Mesodermal cell (in vitro differentiated cells): ENCODE measurements at regions not wholly inside any gene's neighbourhood (a gene's known extent, or its start where the extent isn't known, plus 50 kb on each side); places are given as distances from the start of the nearest gene placed in this dataset.

ENCODE experiments used
- H3K27ac ChIP-seq: 2 replicates; pipeline ENCODE4 v1.7.0; 2013; ENCODE audit warnings: mild to moderate bottlenecking, low read depth, low read length, moderate library complexity; ENCODE audit not compliant: severe bottlenecking
- H3K36me3 ChIP-seq: 2 replicates; pipeline ENCODE4 v1.7.1; 2013; ENCODE audit warnings: mild to moderate bottlenecking, low read length, moderate library complexity; ENCODE audit not compliant: control insufficient read depth, insufficient read depth
- H3K4me1 ChIP-seq: one replicate; pipeline ENCODE4 v1.7.1; 2013; ENCODE audit warnings: mild to moderate bottlenecking, low read length; ENCODE audit not compliant: insufficient read depth, control insufficient read depth, poor library complexity, severe bottlenecking
- H3K4me3 ChIP-seq: 2 replicates; pipeline ENCODE4 v1.7.0; 2013; ENCODE audit warnings: low read length, control low read depth, mild to moderate bottlenecking; ENCODE audit not compliant: insufficient read depth, poor library complexity, severe bottlenecking; ENCODE audit errors: extremely low read depth
- H3K9me3 ChIP-seq: 2 replicates; pipeline ENCODE4 v1.7.1; 2013; ENCODE audit warnings: mild to moderate bottlenecking, low read length, moderate library complexity; ENCODE audit not compliant: control insufficient read depth
- WGBS, 2 experiments: methylation state at CpG; one replicate each; pipeline ENCODE4 v1.1.5; 2013; ENCODE audit warnings: missing lambda C conversion rate in 2 of 2; ENCODE audit not compliant: insufficient coverage in 2 of 2; 5-methylcytosine and 5-hydroxymethylcytosine counted together

DNA sequence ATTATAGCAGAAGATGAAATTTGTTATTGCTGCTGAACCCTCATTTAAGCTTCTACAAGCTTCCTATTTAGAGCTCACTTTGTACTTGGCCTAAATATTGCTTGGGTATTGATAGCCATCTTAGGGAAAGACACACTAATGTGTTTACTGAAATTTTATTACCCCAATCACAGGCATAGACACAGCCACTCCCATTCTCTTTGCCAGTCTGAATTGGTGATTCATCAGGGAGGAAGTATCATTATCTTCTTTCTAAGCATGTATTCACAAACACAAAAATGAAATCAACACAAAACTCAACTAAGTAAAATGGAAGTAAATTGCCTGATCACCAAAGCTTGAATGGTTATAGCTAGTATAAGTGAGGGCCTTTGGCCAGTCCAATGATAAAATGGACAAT, 666.3 kb downstream of the TSN start:
- Histone ChIP-seq H3K4me3 (no peak overlapping the region), H3K9me3 (no peaks in the 10 kb centered on the region), H3K36me3 (no peaks in the 10 kb centered on the region), H3K4me1 (no peaks in the 10 kb centered on the region), H3K27ac (no peak overlapping the region)

DNA sequence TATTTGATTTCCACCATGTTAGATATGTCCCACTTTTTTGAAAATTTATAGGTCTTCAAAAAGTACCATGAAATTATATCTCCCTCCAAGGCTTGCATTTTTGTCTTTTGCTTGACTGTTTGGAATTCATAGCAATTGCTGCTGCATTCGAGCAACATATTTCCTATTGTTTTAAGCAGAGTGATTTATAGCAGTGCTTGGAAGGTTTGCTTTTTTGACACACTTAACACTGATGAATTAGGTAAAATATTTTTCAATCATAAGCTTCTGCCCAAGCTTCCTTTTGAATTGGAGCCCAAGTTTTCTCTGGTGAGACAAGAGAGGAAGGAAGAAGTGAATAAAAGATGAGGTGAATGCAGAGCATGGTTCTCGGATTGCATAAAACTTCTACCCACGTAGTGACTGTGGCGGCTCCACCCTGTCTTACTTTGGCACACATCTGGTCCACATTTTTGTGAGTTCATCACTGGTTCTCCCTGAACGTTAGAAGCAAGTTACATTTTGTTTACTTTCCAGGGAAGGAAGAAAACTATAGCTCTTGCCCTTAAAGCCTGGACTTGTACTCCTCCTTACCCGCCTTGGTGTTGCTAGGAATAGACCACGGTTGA, 667.0 kb downstream of the TSN start:
- H3K4me3 ChIP-seq = no peak overlapping the region
- no peaks in the 10 kb centered on the region for H3K9me3 ChIP-seq
- H3K4me1 ChIP-seq = no peaks in the 10 kb centered on the region
- no peaks in the 10 kb centered on the region for H3K36me3 ChIP-seq
- H3K27ac ChIP-seq = no peak overlapping the region
- 90 to 100% methylated on average over 3 to 4 of the region's 7 CpGs for WGBS, 2 experiments

DNA sequence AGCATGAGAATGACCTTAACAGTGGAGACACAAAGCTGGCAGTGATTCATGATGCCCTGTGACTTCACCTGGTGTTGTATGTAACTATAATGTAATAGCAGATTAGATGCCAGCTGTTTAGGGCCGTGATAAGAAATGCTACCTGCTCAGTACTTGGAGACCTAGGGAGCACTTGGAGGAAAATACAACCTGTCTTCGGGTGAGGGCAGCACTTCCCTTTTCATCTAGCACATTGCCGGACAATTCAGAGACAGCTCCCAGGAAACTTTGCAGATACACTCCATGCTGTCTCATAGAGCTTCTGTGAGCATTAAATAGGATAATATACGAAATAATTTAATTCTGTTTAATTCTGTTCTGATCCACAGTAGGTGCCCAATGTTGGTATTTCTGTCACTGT, 668.5 kb downstream of the TSN start:
- H3K27ac ChIP-seq = no peak overlapping the region

DNA sequence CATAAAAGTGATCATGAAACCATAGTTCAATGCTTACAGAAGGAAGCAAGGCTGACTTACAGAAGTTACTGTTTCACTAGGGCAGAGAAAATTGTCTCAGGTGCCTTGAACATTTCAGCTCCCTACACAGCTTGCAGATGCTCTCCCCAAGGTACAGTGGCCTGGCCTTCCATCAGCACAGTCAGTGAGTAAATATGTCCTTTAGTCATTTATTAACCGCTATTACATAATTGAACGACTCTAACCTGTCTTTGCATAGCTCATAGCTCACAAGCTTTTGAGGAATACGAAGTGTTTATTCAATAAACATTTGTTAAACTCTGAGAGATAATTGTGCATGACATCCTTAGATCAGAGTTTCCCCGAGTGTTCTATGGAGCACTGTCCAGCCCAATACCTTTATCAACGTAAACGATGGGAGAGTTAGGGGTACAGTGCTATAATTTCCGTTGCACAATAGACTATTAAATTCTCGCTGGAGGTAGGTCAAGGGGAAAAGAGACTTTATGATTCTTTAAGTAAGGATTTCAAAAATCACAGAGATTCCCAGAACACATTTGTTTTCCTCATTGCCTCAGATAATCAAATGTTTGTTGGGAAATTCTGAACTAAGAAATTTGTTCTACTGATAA, 677.8 kb downstream of the TSN start:
- 80 to 93% methylated on average over 1 to 5 of the region's 8 CpGs for WGBS, 2 experiments
- Histone ChIP-seq H3K4me1 (no peaks in the 10 kb centered on the region), H3K36me3 (no peaks in the 10 kb centered on the region), H3K4me3 (no peak overlapping the region), H3K9me3 (no peaks in the 10 kb centered on the region), H3K27ac (no peak overlapping the region)

More for the DNA sequence above, 668.5 kb downstream of the TSN start:
- no peaks in the 10 kb centered on the region for H3K4me1 ChIP-seq
- no peaks in the 10 kb centered on the region for H3K36me3 ChIP-seq
- no peak overlapping the region for H3K4me3 ChIP-seq
- H3K9me3 ChIP-seq = no peaks in the 10 kb centered on the region
- 54 to 65% methylated on average over 3 of the region's 4 CpGs for WGBS, 2 experiments

DNA sequence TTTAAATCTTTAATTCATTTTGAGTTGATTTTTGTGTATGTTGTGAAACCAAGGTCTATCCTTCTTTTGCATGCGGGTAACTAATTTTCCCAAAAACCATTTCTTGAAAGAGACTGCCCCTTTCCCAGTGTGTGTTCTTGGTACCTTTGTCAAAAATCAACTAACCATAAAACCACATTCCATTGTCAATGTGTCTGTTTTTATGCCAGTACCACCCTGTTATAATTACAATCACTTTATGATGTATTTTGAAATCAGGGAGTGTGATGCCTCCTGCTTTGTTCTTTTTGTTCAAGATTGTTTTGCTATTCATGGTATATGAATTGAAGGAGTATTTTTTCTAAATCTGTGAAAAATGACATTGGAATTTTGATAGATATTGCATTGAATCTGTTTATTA, 689.6 kb downstream of the TSN start:
- H3K36me3 ChIP-seq = no peaks in the 10 kb centered on the region
- H3K4me3 ChIP-seq = no peak overlapping the region
- H3K9me3 ChIP-seq = no peaks in the 10 kb centered on the region
- no peak overlapping the region for H3K27ac ChIP-seq
- no CpG with 5 or more reads among the region's 1 CpG for WGBS, 2 experiments
- H3K4me1 ChIP-seq = no peaks in the 10 kb centered on the region

DNA sequence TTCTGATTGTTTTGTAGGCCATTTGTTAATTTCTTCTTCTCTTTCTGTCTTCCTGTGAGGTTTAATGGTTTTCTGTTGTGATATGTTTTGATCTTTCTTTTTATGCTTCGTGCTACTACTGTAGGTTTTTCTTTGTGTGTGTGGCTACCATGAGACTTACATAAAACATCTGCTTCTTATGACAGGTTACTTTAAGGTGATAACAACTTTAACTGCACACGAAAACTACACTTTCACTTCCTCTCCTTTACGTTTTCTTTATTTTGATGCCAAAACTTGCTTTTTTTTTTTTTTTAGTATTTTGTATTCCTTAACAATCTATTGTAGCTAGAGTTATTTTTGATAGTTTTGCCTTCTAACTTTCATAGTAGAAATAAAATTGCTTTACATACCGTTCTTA, 691.3 kb downstream of the TSN start:
- Histone ChIP-seq H3K27ac (no peak overlapping the region), H3K36me3 (no peaks in the 10 kb centered on the region), H3K4me1 (no peaks in the 10 kb centered on the region), H3K4me3 (no peak overlapping the region), H3K9me3 (no peaks in the 10 kb centered on the region)
- no CpG with 5 or more reads among the region's 4 CpGs for WGBS, 2 experiments

DNA sequence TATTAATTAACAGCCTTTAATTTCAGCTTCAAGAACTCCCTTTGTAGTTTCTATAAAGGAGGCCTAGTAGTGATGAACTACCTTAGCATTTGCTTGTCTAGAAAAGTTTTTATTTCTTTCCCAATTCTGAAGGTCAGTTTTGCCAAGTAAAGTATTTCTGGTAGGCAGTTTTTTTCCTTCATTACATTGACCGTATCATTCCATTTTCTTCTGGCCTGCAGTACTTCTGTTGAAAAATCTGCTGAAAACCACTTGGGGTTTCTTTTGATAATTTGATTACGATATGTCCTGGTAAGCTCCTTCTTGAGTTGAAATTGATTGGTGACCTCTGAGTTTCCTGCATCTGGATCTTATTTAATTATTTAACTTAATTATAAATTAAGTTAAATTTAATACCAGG, 691.8 kb downstream of the TSN start:
- Histone ChIP-seq H3K9me3 (no peaks in the 10 kb centered on the region), H3K4me1 (no peaks in the 10 kb centered on the region), H3K36me3 (no peaks in the 10 kb centered on the region), H3K27ac (no peak overlapping the region), H3K4me3 (no peak overlapping the region)
- 100% methylated on average over 1 of the region's 2 CpGs; no CpG with 5 or more reads in 1 of the 2 experiments for WGBS, 2 experiments

DNA sequence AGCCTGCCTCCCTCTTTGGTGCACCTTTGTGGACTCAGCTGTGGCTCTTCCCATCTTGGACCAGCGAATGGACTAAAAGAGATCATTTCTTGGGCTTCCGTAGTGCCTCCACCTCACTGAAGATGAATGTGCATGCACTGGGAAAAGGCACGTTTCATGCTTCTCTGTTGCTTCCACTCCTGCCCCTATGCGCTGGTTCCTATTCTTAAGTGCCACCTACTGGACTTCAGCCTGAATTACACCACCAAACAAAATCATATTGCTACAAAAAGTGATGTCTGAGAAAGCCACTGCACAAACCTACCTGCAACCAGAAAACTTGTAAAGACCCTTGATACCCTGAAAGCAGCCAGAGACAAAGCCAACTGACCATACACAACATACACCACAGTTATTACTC, 695.6 kb downstream of the TSN start:
- WGBS, 2 experiments = 67 to 68% methylated on average over 4 of the region's 4 CpGs
- Histone ChIP-seq H3K27ac (no peak overlapping the region), H3K4me3 (no peak overlapping the region), H3K4me1 (no peaks in the 10 kb centered on the region), H3K36me3 (no peaks in the 10 kb centered on the region), H3K9me3 (no peaks in the 10 kb centered on the region)

DNA sequence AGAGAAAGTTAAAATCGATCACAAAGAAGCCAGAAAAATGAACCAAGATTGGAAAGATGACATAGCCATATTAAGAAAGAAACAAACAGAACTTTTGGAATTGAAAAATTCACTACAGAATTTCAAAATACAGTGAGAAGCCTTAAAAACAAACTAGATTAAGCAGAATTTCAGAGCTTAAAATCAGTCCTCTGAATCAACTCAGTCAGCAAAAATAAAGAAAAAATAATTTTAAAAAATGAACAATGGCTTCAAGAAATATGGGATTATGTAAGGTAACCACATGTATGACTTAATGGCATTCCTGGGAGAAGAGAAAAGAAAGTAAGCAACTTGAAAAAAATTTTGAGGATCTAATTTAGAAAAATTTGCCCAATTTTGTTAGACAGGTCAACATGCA, 696.2 kb downstream of the TSN start:
- WGBS, 2 experiments = 80% methylated on average over 1 of the region's 1 CpG; no CpG with 5 or more reads in 1 of the 2 experiments
- H3K4me3 ChIP-seq = no peak overlapping the region
- H3K36me3 ChIP-seq = no peaks in the 10 kb centered on the region
- no peak overlapping the region for H3K27ac ChIP-seq
- H3K9me3 ChIP-seq = no peaks in the 10 kb centered on the region
- H3K4me1 ChIP-seq = no peaks in the 10 kb centered on the region

DNA sequence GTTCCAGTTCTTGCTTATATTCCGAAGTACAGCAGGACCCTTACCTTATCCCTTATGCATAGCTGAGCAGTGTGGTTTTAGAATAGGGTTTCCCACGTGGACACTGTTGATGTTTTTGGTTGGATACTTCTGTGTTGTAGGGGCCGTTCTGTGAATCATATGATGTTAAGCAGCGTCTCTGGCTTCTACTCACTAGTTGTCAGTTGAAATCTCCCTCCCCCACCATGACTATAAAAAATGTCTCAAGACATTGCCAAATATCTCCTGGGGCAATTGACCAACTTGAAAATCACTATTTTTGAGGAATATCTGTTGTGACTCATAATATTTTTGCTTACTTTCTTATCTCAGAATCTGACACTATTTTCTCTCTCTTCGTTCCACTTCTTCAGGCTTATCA, 713.7 kb downstream of the TSN start:
- H3K4me1 ChIP-seq = no peaks in the 10 kb centered on the region
- H3K27ac ChIP-seq = no peak overlapping the region
- H3K9me3 ChIP-seq = no peaks in the 10 kb centered on the region
- H3K4me3 ChIP-seq = no peak overlapping the region
- WGBS, 2 experiments = 100% methylated on average over 1 of the region's 5 CpGs
- no peaks in the 10 kb centered on the region for H3K36me3 ChIP-seq

DNA sequence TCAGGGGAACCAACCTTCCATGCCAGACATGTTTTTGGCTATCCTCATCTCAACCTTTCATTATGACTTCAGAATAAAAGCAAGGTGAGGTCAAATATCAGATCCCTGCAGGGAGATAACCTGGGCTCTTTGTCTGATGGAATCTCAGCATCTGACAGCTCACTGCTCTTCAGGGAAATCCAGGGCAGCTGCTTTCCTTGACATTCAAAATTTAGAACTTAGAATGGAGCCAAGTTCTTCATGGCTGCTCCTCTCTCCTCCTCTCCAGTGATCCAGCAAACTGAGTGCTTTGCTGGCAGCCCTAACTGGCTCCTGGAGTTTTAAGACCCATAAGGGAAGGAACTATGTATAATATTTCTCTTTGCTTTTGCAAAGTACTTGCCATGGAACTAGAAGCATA, 716.3 kb downstream of the TSN start:
- Histone ChIP-seq H3K27ac (no peak overlapping the region), H3K36me3 (no peaks in the 10 kb centered on the region), H3K4me3 (no peak overlapping the region), H3K4me1 (no peaks in the 10 kb centered on the region), H3K9me3 (no peaks in the 10 kb centered on the region)
